Activated naive CD4-positive, alpha-beta T cell treated with anti-CD3 and anti-CD28 coated beads for 36 hours (primary cell): ENCODE measurements at regions not wholly inside any gene's neighbourhood (a gene's known extent, or its start where the extent isn't known, plus 50 kb on each side); places are given as distances from the start of the nearest gene placed in this dataset.

Source experiments
- CTCF ChIA-PET: fragments of 350-600 bp; sonication (Branson Sonifier 250); formaldehyde crosslinking; loops from one replicate; lab custom pipeline; 2021; ENCODE audit warnings: antibody characterized with exemption; lab: Charles Lee
- DNase-seq: peaks from one replicate; pipeline ENCODE4 v3.0.0-alpha.2; 2020
- H3K27ac Mint-ChIP-seq: one replicate; pipeline ENCODE4 v1.8.0; 2021; ENCODE audit warnings: mild to moderate bottlenecking, mixed read lengths
- H3K27me3 Mint-ChIP-seq: one replicate; pipeline ENCODE4 v1.8.0; 2021; ENCODE audit warnings: low read depth, mixed read lengths
- H3K36me3 Mint-ChIP-seq: one replicate; pipeline ENCODE4 v1.8.0; 2021; ENCODE audit warnings: low read depth, mixed read lengths
- H3K4me1 Mint-ChIP-seq: one replicate; pipeline ENCODE4 v1.8.0; 2021; ENCODE audit warnings: low read depth, mixed read lengths
- H3K4me3 Mint-ChIP-seq: one replicate; pipeline ENCODE4 v1.8.0; 2021; ENCODE audit warnings: mild to moderate bottlenecking, moderate library complexity, mixed read lengths
- H3K9me3 Mint-ChIP-seq: one replicate; pipeline ENCODE4 v1.8.0; 2021; ENCODE audit warnings: mixed read lengths
- intact Hi-C: fragments of 100-400 bp; cut with micrococcal nuclease; formaldehyde crosslinking; loops from one replicate; pipeline ENCODE4 v1.15.1; 2023

- Mint-ChIP-seq H3K9me3 (no peaks in the 10 kb centered on the region), H3K36me3 (no peaks in the 10 kb centered on the region), H3K27ac (no peak overlapping the region), H3K27me3 (no peaks in the 10 kb centered on the region), H3K4me1 (peaks cover 7% of the 10 kb centered on the region), H3K4me3 (no peak overlapping the region)
- intact Hi-C loops = no loop called here
- no peak for DNase-seq
- CTCF ChIA-PET = no interaction called here
Observed at GRCh38 chr2:136167721-136168475, 49.9 kb upstream of the CXCR4 start.
